HG02973 (cell line): ENCODE measurements at regions not wholly inside any gene's neighbourhood (a gene's known extent, or its start where the extent isn't known, plus 50 kb on each side); places are given as distances from the start of the nearest gene placed in this dataset.

Source experiments
- ATAC-seq: cut with Tn5 transposase; IDR thresholded peaks from one replicate; pipeline ENCODE4 v1.9.1; 2021; ENCODE audit warnings: moderate library complexity; ENCODE audit not compliant: unreplicated experiment

DNA sequence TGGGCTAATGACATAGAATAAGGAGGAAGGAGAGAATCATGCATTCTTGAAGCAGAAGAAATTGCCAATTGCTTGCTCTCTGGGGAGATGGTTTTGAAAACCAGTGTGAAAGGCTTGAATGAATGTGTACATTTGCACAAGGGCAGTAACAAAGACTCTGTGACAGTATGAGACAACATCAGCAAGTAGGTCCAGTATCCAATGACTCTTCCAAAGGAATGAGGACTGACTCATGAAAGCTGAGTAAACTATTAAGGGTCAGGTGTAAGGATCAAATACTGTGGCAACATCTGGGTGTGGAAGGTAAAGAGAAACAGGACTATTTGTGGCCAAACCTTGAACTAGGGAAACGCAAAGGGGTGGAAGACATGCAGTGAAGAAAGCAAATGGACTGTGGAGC, 886.0 kb upstream of the CHAC2 start:
- no peak for ATAC-seq

DNA sequence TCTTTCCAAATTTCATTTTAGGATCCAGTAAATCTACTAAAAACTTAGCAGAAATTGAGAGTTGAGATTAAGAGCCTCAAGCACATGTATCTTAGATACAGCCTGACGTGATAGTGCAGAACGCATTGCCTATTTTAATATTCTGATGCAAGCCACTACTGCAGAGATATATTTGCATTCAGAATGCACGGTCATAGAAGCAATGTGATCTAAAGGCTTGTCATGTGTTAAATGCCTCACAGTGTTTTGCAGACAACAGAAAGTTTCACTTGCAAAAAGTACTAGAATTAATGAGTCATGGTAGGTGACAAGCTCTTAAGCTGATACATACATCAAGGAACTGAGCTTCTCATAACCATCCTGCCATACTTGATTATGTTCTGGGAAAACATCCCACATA, 886.7 kb upstream of the CHAC2 start:
- no peak for ATAC-seq

DNA sequence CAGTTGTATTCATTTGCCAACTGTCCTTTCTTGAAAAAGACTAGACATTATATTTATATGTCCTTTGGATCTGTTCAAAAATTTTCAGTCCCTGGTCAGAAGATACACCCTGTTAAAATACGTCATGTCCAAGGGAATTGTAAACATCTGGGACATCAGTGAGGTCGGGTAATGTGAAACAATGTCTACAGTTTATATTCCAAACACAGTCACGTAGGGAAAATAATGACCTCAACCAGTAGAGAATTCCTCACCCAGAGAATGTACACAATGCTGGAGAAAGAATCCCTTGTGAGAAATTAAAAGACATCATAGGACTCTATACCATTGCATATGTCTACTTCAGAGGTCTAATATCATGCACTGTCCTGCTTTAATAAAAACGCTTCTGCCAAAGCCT, 888.0 kb upstream of the CHAC2 start:
- ATAC-seq = no peak

DNA sequence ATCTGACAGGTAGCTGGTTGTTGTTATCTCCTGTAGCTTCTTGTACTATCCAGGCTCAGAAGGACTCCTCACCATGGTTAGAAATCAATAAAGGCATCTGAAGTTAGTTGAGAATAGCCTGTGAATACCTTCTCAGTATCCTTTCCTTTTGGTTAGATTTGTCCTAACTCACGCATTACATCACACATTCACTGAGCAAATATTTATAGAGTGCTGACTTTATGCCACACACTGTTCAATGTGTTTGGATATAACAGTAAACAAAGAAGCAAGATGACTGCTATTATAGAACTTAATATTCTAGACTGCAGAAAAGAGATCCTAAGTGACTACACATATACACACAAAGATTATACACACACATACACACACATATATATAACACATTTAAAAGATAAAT, 889.9 kb upstream of the CHAC2 start:
- ATAC-seq = no peak

DNA sequence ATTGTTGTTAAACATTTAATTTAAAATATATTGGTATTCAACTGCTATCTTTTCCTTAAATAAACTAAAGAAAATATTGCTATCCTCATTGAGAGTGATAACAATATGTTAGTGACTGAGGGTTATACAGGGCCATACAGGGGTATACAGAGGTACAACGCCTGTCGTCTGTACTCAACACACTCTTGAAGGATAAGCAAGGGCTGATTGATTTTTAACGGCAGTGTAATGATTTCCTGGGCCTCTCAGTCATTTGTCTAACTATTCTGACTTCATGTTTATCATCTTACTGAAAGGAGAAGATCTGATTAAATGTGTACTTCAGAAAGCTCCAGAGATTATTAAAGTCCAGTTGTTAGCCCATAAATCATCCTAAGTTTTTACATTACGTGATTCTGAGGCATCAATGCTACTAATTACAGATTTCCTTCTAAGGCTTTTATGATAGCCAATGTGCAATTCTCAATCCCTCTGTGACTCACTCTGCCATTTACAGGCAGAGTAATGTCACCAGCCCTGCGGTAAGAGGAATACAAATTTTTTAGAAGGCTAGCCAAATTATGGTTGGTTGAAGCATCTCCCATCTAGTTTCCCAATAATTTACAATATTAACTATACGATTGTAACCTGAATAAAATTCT, 893.0 kb upstream of the CHAC2 start:
- ATAC-seq = no peak

DNA sequence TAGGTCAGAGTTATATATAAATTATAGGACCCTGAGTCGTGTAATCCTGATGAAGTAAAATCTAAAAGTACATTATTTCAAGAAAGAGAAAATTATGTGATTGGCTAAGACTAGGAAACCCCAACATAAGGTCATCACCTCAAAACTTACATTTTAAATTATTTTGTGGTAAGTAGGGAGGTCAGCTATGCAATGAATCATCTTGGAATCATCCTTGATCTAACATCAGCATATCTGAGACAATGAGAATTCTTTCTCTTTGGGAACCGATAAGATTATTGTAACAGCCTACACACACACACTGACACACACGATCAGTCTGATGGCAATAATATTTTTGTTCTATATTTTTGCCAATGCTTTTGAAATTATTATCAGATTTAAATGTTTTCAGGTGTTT, 904.8 kb upstream of the CHAC2 start:
- no peak for ATAC-seq

DNA sequence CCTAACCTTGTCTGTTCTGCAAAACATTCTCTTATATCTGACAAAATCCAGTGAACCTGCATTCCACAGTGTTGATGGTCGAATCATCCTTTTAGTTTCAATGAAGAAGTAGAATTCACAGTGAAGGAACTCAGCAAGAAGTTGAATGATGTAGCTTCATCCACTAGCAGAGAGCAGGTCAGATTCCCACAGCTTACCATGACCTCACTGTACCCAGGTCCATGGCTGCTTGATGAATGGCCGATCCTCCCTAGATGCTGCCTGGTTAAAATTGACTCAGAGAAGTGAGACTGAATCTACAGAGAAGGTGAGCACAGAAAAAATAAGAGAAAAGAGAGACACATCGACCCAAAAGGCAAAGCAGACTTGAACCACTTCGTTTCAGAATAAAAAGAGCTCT, 906.0 kb upstream of the CHAC2 start:
- ATAC-seq = no peak

DNA sequence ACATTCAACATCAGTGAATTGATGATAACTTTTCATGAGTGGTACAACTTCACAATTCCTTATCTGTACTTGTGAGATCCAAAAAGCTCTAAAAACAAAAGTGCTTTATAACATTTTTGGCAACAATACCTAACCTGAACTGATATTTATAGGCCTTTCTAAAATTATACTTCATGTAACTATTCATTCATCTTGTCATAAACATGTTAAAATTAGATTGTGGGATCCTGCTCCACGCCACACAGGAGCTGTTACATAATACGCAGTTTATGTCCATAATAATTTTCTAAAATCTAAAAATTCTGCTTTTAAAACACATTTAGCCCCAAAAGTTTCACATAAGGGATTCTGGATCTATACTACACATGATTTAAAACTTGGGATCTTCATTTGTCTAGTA, 908.5 kb upstream of the CHAC2 start:
- ATAC-seq = no peak

DNA sequence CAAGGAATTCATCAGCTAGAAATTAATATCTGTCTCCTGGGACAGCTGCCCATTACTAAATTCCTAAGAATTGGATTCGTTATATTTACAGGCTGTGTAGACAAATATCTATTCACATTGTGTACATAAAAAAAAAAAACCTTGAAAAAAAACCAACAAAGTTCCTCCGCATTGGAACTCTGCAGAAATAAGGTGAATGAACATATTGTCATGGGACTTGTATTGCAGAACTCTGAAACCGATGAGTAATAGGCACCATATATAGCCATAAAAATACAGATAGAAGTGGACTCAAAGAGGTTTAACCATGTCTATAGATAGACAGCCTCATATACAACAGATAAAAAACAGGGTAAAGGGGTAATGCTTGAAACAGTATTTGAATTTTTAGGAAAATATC, 909.9 kb upstream of the CHAC2 start:
- ATAC-seq = no peak

DNA sequence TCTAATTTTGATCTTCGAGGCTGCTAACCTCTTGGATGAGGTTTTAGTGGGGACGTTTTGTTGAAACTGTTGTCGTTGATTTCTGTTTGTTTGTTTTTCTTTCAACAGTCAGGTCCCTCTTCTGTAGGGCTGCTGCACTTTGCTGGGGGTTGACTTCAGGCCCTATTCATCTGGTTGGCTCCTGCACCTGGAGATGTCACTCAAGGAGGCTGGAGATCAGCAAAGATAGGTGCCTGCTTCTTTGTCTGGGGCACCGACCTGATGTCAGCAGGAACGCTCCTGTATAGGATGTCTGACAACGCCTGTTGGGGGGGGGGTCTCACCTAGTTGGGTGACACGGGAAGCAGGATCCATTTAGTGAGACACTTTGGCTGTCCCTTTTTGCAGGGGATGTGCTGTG, 915.6 kb upstream of the CHAC2 start:
- ATAC-seq = no peak

DNA sequence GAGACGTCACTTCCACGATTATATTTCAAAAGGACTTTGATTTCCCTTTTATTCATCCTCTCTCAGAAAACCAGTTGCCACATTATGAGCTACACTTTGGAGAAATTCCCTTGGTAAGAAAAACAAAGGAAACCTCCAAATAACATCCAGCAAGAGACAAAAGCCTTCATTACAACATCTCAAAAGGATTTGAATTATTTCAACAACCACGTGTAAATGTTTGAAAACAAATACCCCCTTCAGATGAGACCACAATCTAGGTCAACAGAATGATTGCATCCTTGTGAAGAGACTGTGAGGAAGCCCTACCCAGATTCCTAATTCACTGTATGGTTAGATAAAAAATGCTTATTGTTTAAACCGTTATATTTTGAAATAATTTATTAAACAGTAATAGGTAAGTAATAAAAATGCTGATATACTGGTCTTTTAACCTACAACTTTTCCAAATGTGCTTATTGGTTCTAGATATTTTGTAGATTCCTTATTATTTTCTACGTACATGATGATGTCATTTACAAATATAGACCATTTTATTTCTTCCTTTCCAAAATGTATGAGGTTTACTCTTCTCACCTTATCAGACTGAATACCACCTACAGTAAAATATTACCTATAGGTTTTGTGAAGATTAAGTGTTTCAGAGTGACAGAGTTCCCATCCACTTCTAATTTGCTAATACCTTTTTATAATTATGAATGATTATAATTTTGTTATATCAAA, 922.7 kb upstream of the CHAC2 start:
- ATAC-seq = no peak

DNA sequence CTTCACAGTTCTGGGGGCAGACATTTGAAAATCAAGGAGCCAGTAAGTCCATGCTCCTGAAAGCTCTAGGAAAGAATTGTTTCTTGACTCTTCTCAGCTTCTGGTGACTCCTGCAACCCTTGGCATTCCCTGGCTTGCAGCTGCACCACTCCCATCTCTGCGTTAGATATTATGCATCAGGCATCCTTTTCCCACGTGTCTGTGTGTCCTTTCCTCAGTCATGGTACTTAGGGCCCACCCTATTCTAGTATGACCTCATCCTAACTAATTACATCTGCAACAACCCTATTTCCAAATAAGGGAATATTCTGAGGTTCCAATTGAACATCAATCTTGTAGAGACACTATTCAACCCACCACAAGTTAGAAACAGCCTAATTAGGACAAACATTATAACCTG, 931.7 kb upstream of the CHAC2 start:
- no peak for ATAC-seq

DNA sequence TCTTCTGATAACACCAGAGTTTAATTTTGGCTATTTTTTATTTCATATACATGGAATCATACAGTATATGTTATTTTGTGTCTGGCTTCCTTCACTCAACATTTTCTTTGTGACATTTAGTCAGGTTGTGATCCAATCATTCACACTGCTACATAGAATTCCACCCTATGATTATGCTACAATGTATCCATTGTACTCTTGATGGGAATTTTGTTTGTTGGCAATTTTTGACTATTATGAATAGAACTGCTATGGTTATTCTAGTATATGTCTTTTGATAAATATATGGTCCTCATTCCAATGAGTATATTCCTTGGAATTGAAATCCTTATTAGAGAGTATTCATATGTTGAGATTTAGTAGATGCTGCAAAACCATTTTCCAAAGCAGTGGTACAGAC, 936.4 kb upstream of the CHAC2 start:
- no peak for ATAC-seq

DNA sequence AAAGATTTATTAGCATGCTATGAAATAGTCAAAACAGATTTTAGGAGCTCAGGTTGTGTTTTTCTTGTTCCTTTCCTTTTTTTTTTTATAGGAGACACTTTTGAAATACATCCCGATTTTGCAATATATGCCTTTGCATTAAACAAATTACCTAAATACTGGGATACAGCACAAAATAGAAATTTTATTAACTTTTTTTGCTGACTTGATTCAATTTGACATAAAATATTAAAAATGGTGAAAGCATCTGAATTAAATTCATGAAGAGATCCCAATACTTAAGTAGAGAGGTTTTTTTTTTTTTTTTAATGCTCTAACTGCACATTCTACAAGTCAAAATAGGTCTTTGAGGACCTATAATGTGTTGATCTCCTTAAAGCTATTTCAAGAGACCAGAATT, 939.5 kb upstream of the CHAC2 start:
- no peak for ATAC-seq

DNA sequence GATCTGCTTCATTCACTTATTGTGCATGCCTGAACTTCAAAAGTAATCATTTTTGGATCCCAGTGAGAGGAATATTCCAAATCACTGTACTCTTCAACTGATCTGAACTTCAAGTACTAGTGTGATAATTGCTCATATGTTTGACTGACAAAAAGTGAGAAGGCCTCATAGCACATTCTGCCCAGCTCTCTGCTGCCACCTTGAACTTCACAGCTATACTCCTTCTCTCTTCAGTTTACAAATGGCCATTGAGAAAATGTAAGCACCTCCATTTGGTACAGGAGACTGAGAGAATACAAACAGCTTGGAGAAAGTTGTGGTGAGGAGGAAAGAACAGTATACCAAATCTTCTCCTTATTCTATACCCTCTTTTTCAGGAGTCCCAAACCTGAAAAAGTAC, 946.0 kb upstream of the CHAC2 start:
- no peak for ATAC-seq

DNA sequence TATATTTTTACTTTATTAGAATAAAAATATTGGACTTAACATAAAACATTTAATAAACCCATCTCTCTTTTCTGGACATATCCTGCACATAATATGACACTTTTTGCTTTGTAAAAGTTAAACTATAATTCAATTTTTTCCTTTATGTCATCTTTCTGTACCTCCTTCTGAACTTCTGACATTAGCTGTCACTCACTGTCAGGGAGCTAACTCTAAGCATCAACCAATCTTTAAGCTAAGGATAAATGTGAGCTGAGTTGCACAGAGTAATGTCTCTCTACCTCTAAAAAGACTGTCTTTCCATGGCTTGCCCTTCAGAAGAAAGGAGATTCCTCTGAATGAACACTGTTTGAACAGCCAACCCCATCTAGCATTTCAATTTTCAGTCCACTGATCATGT, 948.6 kb upstream of the CHAC2 start:
- no peak for ATAC-seq

DNA sequence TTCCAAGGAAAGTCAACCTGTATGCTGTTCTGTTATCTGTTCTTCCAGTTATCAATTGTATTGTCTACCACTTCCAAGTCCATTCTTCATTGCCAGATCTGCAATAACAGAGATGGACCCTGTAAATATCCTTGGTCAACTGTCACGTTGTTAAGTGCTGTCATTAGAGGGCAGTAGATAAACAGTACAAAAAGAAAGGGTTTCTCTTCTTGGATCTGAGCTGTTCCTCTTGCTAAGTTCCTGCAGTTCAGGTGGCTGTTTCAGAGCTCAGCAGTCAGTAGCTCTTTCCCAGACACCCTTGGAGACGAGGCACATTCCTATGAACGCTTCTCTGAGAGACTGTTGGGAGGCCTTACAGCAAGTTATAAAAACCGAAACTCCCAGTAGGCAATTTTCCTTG, 957.1 kb upstream of the CHAC2 start:
- ATAC-seq = no peak

DNA sequence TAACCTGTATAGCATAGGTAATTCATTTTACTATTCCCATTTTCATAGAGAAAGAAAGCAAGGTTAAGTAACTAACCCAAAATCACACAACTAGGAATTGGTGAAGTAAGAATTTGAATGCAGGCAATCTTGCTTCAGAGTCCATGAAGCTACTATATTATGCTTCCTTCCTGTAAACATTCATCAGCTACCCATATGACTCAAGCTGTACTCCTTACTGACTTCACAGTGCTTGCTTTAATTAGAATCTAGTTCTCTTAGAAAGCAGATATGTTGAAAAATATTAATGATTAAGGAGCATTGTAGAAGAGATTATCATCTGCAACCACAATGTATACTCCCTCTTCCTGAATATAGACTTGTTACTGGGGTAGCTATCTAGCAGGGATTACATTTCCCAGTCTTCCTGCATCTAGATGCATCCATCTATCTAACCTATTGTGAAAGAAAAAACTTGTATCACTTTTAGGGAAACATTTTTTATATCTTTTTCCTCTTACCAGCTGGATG, 961.6 kb upstream of the CHAC2 start:
- ATAC-seq = no peak

DNA sequence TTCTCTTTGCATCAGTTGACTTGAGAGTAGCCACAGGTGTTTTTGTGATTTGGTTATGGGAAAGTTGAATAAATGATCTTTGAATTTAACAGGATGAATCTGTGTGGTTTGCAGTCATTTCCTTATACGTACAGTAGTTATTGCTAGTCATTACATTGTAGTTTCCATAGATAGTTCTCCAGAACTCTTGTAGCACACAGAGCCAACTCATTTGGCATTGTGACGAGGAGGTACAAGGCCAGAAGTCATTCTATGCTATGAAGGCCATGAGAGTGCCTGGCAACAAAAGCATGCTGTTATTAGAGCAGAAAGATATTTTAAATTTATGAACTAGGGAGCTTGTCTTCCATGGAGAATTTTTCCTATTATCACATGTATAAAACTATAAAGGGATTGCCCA, 973.0 kb upstream of the CHAC2 start:
- ATAC-seq = no peak

DNA sequence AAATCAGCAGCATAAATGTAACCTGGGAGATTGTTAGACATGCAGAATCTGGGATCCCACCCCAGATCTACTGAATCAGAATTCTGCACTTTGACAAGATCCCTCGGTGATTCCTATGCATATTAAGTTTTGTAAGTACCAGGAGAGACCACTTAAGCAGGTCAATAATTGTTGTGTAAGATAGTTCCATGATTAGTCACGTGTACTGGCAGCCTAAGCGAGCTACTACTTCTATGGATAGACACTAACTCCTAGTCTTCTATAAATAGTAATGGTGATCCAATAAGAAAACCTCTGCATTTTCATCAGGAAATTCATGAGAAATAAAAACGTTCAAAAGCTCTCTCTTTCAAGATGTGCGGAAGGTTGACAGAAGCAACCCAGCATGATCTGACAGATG, 988.2 kb upstream of the CHAC2 start:
- no peak for ATAC-seq

DNA sequence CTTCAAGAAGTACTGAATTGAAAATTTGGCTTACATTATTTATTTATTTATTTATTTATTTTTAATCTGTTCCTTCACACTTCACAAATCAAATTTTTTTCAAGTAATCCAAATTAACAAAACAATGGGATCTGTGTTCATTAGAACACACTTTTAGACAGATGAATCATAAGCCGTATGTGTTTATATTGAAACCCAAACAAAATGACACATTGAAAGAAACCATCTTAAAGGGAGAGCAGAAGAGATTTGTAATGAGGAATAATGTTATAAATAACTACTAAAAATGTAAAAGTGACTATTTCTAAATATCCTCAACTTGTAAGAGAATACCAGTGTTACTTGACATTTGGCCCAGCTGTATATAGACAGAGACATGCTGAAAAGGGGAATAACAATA, 991.0 kb upstream of the CHAC2 start:
- no peak for ATAC-seq

DNA sequence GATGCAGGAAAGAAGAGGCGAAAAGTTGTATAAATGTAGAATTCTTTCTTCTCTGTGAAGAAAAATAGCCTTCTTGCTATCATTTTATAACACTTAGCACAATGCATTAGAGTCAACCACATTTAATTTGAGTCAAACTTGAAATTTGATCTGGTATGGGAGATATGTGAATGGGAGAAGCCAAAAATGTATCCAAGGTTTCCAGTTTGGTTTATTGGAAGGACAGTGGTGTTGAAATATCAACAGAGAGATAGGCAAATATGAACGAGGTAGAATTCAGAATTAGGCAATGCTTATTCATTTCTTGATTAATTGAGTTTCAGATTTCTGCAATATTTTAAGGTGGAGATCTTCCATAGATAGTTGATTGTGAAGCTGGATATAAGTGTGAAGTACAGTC, 991.9 kb upstream of the CHAC2 start:
- no peak for ATAC-seq

DNA sequence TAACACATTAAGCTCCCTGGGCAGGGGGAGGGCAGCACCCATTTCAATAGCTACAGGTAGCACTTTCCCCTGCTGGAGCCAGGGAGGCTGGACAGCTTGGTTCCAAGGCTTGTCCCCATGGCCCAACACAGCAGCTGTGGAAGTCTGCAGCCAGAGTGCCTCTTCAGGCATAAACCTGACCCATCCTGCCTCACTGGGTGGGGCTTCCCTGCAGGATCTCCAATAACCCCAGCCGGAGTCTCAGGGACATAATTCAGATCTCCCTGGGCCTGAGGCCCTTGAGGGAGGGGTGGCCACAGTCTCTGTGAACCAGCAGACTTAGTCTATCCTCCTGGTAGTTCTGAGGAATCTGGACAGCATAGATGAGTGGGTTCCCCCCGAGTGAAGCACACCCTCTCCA, 1001.9 kb upstream of the CHAC2 start:
- ATAC-seq = no peak
